SK-N-MC (cell line): ENCODE measurements at regions not wholly inside any gene's neighbourhood (a gene's known extent, or its start where the extent isn't known, plus 50 kb on each side); places are given as distances from the start of the nearest gene placed in this dataset.

Experiments
- EZH2 ChIP-seq: fragments of 200-600 bp; sonication (generic); IDR thresholded peaks from one replicate; pipeline ENCODE4 v1.6.1; 2017; ENCODE audit warnings: antibody characterized with exemption
- FOXP2 ChIP-seq: optimal IDR thresholded peaks from 2 replicates; pipeline ENCODE3; 2011; ENCODE audit warnings: mild to moderate bottlenecking, moderate library complexity; ENCODE audit not compliant: insufficient read depth; ENCODE audit errors: extremely low read length, control extremely low read depth
- POLR2AphosphoS5 ChIP-seq: IDR thresholded peaks from 2 replicates; pipeline ENCODE4 v1.6.1; 2012; ENCODE audit warnings: mild to moderate bottlenecking, low read depth, low read length, borderline replicate concordance

GRCh38 chr11:116502641-116503061 lies 270.1 kb downstream of the BUD13 start:
- TF ChIP-seq POLR2AphosphoS5 (no peak), FOXP2 (no peak), EZH2 (no peak)
